ENCODE measurements at regions not wholly inside any gene's neighbourhood (a gene's known extent, or its start where the extent isn't known, plus 50 kb on each side); places are given as distances from the start of the nearest gene placed in this dataset.

- no peak overlapping the region for H3K4me3 ChIP-seq (ENCODE audit: low read length)
- no peak for TF ChIP-seq ZNF274 (IDR thresholded peaks at IDR 0.05; ENCODE audit: low read depth, low read length)
Measured at GRCh38 chr15:68001811-68002210, 52.3 kb upstream of the PIAS1 start.

DNA sequence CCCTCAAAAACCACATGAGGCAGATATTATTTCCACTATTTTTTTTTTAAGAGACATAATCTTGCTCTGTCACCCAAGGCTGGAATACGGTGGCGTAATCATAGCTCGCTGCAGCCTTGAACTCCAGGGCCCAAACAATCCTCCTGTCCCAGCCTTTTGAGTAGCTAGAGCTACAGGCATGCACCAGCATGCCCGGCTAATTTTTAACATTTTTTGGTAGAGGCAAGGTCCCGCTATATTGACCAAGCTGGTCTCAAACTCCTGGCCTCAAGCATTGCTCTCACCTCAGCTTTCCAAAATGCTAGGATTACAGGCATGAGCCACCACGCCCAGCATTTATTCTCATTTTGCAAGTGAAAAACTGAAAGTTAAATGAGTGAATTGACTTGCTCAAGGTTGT lies 50.8 kb upstream of the PIAS1 start:
- no peak overlapping the region for H3K4me3 ChIP-seq (ENCODE audit: low read length)
- no peak for TF ChIP-seq ZNF274 (IDR thresholded peaks at IDR 0.05; ENCODE audit: low read depth, low read length)

Measured in GM08714 (cell line).